Caco-2 (cell line): ENCODE measurements at regions not wholly inside any gene's neighbourhood (a gene's known extent, or its start where the extent isn't known, plus 50 kb on each side); places are given as distances from the start of the nearest gene placed in this dataset.

Experiments used
- BruUV-seq: library from RNA; stranded (reverse); fragments of 400-500 nt; replicated peaks from 2 replicates; lab custom pipeline; 2021; lab: Mats Ljungman, UMichigan
- CTCF ChIA-PET: fragments of 300-600 bp; sonication (Branson Sonifier 250); formaldehyde crosslinking; loops from one replicate; lab custom pipeline; 2022; ENCODE audit warnings: antibody characterized with exemption; lab: Charles Lee
- POLR2A ChIA-PET: fragments of 300-600 bp; sonication (Branson Sonifier 250); formaldehyde crosslinking; loops from one replicate; lab custom pipeline; 2022; ENCODE audit warnings: antibody characterized with exemption; lab: Charles Lee
- DNase-seq, 2 experiments: peaks; one replicate each; pipeline versions ENCODE4 v3.0.0 to v3.0.0-alpha.2; 2020 to 2022
- H3K27me3 ChIP-seq: replicated peaks from 2 replicates; pipeline ENCODE4 v1.6.0; 2011; ENCODE audit warnings: low read length; ENCODE audit not compliant: control insufficient read depth, insufficient read depth
- H3K36me3 ChIP-seq: 2 replicates; pipeline ENCODE4 v1.5.1; 2011; ENCODE audit warnings: low read length; ENCODE audit not compliant: control insufficient read depth, insufficient read depth
- H3K4me1 ChIP-seq: fragments of 250-450 bp; sonication (Bioruptor Pico); 2 replicates; pipeline ENCODE4 v1.5.1; 2020; ENCODE audit warnings: mild to moderate bottlenecking
- H3K4me3 ChIP-seq: 2 replicates; pipeline ENCODE4 v1.5.1; 2011; ENCODE audit warnings: low read depth, mild to moderate bottlenecking, control low read depth, low read length
- H3K9me3 ChIP-seq: fragments of 250-450 bp; sonication (Bioruptor Pico); 2 replicates; pipeline ENCODE4 v1.5.1; 2020; ENCODE audit warnings: mild to moderate bottlenecking, moderate library complexity
- H3K27ac Mint-ChIP-seq: one replicate; pipeline ENCODE4 v1.8.0; 2022; ENCODE audit warnings: mixed read lengths; ENCODE audit not compliant: unreplicated experiment
- H3K27me3 Mint-ChIP-seq: one replicate; pipeline ENCODE4 v1.8.0; 2022; ENCODE audit warnings: mixed read lengths; ENCODE audit not compliant: insufficient read depth, unreplicated experiment
- H3K36me3 Mint-ChIP-seq: one replicate; pipeline ENCODE4 v1.8.0; 2022; ENCODE audit warnings: mild to moderate bottlenecking, mixed read lengths; ENCODE audit not compliant: insufficient read depth, unreplicated experiment
- H3K4me1 Mint-ChIP-seq: one replicate; pipeline ENCODE4 v1.8.0; 2022; ENCODE audit warnings: low read depth, mixed read lengths; ENCODE audit not compliant: unreplicated experiment
- H3K4me3 Mint-ChIP-seq: one replicate; pipeline ENCODE4 v1.8.0; 2022; ENCODE audit warnings: mild to moderate bottlenecking, moderate library complexity, mixed read lengths; ENCODE audit not compliant: unreplicated experiment
- H3K9me3 Mint-ChIP-seq: one replicate; pipeline ENCODE4 v1.8.0; 2022; ENCODE audit warnings: mixed read lengths; ENCODE audit not compliant: unreplicated experiment
- CTCF ChIP-seq, 2 experiments: fragments of 200-600 bp in 1 of 2; IDR thresholded peaks; 1 replicate in 1 of 2; 2 replicates in 1 of 2; pipeline versions ENCODE4 v1.5.1 to v1.8.0; 2011 to 2022; ENCODE audit warnings: antibody characterized with exemption in 1 of 2, control low read depth in 1 of 2, inconsistent platforms in 1 of 2, low read depth in 1 of 2, low read length in 1 of 2, mild to moderate bottlenecking in 1 of 2, moderate library complexity in 1 of 2; ENCODE audit not compliant: insufficient read depth in 1 of 2, severe bottlenecking in 1 of 2, unreplicated experiment in 1 of 2
- intact Hi-C: fragments of 100-400 bp; cut with micrococcal nuclease; formaldehyde crosslinking; loops from one replicate; pipeline ENCODE4 v1.10.0; 2022; ENCODE audit not compliant: unreplicated experiment

GRCh38 chr1:98366343-98366742, 295.2 kb upstream of the SNX7 start:
- Mint-ChIP-seq H3K4me3 (no peak overlapping the region), H3K4me1 (no peaks in the 10 kb centered on the region), H3K27ac (no peak overlapping the region), H3K9me3 (no peaks in the 10 kb centered on the region), H3K36me3 (peaks cover 6% of the 10 kb centered on the region), H3K27me3 (no peaks in the 10 kb centered on the region)
- intact Hi-C loops = no loop called here
- BruUV-seq = no TSS peak
- H3K4me1 ChIP-seq = no peaks in the 10 kb centered on the region
- H3K4me3 ChIP-seq = no peak overlapping the region
- H3K27me3 ChIP-seq = no peaks in the 10 kb centered on the region
- no peaks in the 10 kb centered on the region for H3K9me3 ChIP-seq
- CTCF ChIA-PET = no interaction called here
- no peak for DNase-seq
- no peak for TF ChIP-seq CTCF (IDR thresholded peaks at IDR 0.05; ENCODE audit: insufficient read depth in 1 of 2, low read depth in 1 of 2, low read length in 1 of 2, severe bottlenecking in 1 of 2, unreplicated experiment in 1 of 2)
- POLR2A ChIA-PET = no interaction called here
- no peaks in the 10 kb centered on the region for H3K36me3 ChIP-seq

- TF ChIP-seq CTCF (IDR thresholded peaks at IDR 0.05; ENCODE audit: insufficient read depth in 1 of 2, low read depth in 1 of 2, low read length in 1 of 2, severe bottlenecking in 1 of 2, unreplicated experiment in 1 of 2) = no peak
Measured at GRCh38 chr1:98364544-98364943, 297.0 kb upstream of the SNX7 start.

GRCh38 chr1:98360864-98361263, 300.7 kb upstream of the SNX7 start:
- POLR2A ChIA-PET = no interaction called here
- Mint-ChIP-seq H3K36me3 (peaks cover 4% of the 10 kb centered on the region), H3K4me3 (no peak overlapping the region), H3K4me1 (no peaks in the 10 kb centered on the region), H3K9me3 (peaks cover 16% of the 10 kb centered on the region), H3K27me3 (no peaks in the 10 kb centered on the region), H3K27ac (no peak overlapping the region)
- no peak for TF ChIP-seq CTCF (IDR thresholded peaks at IDR 0.05; ENCODE audit: insufficient read depth in 1 of 2, low read depth in 1 of 2, low read length in 1 of 2, severe bottlenecking in 1 of 2, unreplicated experiment in 1 of 2)
- CTCF ChIA-PET = no interaction called here
- DNase-seq = no peak
- Histone ChIP-seq H3K27me3 (no peaks in the 10 kb centered on the region), H3K4me1 (no peaks in the 10 kb centered on the region), H3K4me3 (no peak overlapping the region), H3K9me3 (no peaks in the 10 kb centered on the region), H3K36me3 (no peaks in the 10 kb centered on the region)
- intact Hi-C loops = no loop called here
- BruUV-seq = no TSS peak

More at GRCh38 chr1:98364544-98364943, 297.0 kb upstream of the SNX7 start:
- ChIA-PET CTCF (no interaction called here), POLR2A (no interaction called here)
- Histone ChIP-seq H3K9me3 (no peaks in the 10 kb centered on the region), H3K4me1 (no peaks in the 10 kb centered on the region), H3K4me3 (no peak overlapping the region), H3K27me3 (no peaks in the 10 kb centered on the region), H3K36me3 (no peaks in the 10 kb centered on the region)
- H3K27ac Mint-ChIP-seq = no peak overlapping the region
- no TSS peak for BruUV-seq
- intact Hi-C loops = no loop called here
- no peaks in the 10 kb centered on the region for H3K27me3 Mint-ChIP-seq
- peaks cover 6% of the 10 kb centered on the region for H3K36me3 Mint-ChIP-seq
- H3K4me3 Mint-ChIP-seq = no peak overlapping the region
- H3K4me1 Mint-ChIP-seq = no peaks in the 10 kb centered on the region
- H3K9me3 Mint-ChIP-seq = peaks cover 7% of the 10 kb centered on the region
- no peak for DNase-seq
